GM20431 (cell line): ENCODE measurements at regions not wholly inside any gene's neighbourhood (a gene's known extent, or its start where the extent isn't known, plus 50 kb on each side); places are given as distances from the start of the nearest gene placed in this dataset.
"Not testable (repeated sequence)": the region's sequence is repeated elsewhere in the genome, so short reads cannot be mapped to it uniquely, and the experiment has no call there.

Experiments used
- in situ Hi-C: fragments of 300-500 bp; cut with MseI, MboI; formaldehyde crosslinking; loops from one replicate; pipeline ENCODE4 v1.15.0; 2020; ENCODE audit warnings: low sequenced_read_pairs; ENCODE audit not compliant: unreplicated experiment

DNA sequence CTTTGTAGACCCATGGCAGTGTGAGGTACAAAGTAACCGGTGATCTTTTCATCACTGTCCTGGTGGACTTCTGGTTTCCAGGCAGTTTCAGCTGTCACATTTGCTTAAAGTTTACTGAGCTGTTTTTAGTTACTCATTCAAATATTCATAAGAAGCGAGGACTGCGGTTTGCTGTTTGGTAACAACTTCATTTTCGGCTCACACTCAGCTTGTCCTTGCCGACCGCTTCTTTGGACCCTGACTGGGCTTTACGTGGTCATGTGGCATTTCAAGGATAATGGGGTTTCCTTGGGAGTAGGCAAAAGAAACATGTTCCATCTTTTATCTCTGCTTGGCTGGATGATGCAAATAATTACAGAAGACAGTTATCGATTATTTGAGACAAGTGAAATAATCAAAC lies 350.7 kb downstream of the PAX3 start:
- in situ Hi-C loops: no loop called here

DNA sequence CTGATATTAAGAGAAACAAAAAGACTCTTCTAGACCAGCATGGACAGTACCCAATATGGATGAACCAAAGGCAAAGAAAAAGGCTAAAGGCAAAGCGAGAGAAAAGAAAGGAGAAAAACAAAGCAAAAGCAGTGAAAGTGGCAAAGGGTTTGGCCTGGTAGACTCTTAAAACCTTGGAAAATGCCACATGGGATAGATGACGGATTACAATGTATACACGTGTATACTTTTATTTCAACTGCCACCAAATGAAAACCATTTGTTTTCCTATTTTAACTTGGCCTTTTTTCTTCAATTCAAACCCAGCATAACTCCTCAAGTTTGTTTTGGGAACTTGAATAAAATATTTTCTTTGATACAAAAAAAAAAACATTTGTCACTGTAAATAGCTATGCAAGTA lies 354.3 kb downstream of the PAX3 start:
- in situ Hi-C loops: not testable (repeated sequence)

DNA sequence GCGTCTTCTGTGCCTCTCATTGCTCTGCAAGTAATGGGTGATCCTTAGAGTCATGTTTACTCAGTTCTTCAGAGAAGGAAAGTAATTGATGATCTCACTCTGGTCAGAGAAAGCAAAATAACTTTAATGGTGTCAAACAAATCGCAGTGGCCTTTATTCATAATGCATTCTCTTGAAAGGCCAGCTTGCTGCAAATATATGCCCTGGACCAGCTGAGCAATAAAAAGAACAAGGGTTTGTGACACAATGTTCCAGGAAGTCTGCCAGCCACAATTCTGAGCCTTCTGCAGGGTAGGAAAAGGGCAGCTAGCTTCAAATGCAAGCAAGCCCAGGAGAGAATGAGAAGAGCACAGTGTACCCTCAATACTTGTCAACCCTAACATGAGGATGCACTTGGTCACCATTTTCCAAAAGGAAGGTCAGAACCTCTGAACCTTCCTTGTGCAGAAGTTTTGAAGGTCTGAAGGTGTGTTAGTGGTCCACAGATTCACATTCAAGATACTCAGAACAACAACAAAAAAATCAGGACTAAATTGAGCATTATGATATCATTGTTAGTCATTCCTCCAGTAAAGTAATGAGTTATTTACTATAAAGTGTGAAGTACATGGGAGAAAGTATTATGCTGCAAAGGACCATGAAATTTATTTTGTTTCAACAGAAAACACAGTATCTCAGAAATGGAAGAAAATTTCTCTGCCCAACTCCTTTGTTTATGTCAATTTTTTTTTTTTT lies 355.6 kb downstream of the PAX3 start:
- in situ Hi-C loops: no loop called here

DNA sequence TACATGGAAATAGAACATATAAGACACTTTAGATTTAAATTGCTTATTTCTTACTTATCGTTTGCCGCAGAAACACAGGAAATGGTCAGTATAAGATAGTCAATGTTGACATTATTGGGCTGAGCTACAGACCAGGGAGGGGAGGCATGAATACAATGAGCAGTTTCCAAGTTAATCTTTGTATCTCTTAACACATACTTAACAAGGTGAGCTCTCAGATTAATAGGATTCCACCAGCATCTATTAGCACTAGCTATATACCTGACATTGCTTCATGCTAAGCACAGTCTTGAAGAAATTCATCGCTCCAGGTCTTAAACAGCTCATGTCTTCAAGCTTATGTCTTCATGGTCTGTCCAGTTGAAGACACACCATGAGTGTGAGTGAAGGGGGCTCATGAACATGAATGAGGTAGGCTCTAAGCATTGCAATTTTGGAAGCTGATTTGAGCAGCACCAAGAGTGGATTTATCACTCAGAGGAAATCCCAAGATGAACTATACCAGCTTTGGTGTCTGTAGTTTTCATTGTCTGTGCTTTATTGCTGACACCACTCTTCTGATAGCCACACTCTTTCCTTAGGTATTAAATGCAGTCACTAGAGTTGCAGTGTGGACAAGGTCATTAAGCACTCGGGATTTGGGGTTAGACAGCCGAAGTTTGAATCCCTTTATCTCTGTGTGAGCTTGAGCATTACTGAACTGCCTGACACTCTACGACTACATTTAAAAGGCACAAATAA lies 359.3 kb upstream of the EPHA4 start:
- in situ Hi-C loops: no loop called here

DNA sequence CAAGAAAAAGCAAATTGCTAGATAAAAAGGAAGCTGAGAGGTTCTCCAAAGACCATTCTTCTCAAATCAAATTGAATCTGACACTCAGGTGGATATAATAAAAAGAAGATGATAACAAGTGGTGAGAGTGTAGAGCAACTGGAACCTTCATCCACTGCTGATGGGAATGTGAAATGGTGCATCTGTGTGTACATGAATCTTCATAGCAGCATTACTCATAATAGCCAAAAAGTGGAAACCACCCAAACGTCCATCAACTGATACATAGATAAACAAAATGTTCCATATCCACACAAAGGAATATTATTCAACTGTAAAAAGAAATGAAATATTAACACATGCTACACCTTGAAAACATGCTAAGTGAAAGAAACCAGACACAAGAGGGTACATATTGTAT lies 357.2 kb upstream of the EPHA4 start:
- in situ Hi-C loops: no loop called here

DNA sequence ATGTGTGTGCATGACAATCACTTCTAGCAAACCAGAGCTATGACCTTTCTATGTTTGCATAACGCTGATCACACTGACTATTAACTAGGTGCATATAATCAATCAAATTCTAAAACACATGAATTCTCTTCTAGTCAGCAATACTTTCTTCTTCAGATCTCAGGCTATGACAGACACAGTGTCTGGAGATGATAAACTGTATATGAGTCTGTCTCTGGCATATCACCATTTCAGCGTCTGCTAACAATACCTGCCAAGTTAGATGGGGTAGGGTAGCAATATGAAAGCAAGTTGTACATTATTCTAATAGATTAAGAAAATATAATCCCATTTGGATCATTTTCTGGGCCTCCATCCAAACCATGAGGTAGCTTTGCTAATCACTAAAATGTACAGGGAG lies 354.2 kb upstream of the EPHA4 start:
- in situ Hi-C loops: no loop called here

DNA sequence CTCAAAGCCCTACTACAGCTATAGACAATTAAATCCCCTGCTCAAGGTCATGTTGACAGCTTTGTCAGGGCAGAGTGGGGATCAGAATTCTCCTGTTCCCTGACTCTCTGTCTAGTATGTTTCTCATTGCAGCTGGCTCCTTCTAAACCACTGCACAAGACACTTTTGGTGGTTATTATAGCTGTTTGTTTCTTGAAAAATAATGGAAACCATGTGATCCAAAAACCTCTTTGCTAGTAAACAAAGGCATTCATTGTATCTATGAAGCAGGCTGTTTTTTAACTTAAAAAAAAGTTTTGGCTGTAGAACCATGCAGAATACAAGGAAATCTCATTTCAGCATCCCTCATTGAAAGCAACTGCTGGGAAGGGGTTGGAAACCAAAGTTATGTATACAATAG lies 352.5 kb upstream of the EPHA4 start:
- in situ Hi-C loops: no loop called here

DNA sequence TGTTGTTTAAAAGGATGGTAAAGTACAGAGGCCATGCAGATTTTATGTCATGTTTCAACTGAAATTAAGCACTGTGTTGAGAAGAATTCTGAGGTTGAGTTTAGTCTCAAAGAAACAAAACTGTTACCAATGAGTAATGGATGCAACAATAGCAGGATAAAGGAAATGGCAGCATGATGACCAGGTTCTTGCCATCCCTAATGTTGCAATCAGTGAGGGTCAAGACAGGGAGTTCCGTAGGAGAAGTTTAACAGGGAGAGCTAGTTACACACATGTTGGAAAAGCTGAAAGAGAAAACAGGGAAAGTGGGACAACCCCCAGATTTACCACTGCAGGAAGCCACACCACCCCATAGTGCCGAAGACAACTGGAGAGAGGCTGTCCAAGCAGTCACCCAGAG lies 343.8 kb upstream of the EPHA4 start:
- in situ Hi-C loops: no loop called here

DNA sequence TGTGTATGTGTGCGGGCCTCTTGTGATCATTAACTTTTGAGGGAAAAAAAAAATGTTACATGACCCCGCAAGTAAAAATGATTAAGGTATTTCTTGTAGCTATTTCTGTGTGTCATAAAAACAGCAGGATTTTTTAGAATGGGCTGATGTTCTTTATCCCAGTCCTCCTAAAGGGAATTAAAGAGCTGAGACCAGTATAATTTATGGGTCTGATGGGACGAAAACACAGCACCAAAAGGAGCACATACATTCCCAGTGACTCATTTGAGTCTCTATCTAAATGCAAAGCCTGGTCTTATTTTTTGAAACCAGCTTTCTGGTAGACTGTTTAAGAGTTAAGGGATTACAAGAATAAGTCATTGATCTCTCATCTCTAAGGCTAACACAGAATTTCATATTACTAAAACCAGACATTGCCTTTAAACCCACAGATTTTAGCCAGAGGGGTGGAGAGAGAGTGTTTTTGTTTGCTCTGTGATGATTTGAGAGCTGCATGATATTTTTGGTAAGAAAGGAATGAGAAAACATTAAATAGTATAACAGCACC lies 342.3 kb upstream of the EPHA4 start:
- in situ Hi-C loops: no loop called here

DNA sequence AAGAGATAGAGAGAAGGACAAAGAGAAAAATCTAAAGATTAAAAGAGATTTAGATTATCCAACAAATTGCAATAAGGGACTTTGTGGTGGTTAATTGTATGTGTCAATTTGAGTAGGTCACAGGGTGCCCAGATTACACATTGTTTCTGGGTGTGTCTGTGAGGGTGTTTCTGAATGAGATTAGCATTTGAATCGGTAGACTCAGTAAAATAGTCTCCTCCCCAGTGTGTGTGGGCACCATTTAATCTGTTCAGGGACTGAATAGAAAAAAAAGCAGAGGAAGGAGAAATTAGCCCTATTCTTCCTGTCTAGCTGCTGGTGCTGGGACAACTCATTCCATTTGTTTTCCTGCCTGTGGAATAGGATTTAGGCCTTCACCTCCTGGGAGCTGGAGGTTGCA lies 339.8 kb upstream of the EPHA4 start:
- in situ Hi-C loops: no loop called here

DNA sequence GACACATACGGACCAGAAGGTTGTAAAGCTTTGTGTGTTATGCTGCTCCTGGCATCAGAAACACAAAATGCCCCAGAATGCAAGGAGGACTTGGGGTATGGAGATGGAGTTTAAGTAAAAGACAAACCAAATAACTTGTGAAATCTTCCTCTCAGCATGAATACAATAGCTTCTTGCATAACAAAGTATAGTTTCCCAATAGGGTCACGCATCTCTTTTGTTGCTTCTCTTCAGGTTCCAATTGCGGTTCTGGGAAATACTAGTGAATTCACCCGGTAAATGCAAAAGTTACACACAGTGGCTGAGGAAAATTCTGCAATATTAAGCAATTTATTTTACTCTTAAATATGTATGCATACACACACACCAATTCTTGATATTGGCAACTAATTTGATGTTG lies 339.2 kb upstream of the EPHA4 start:
- in situ Hi-C loops: no loop called here

DNA sequence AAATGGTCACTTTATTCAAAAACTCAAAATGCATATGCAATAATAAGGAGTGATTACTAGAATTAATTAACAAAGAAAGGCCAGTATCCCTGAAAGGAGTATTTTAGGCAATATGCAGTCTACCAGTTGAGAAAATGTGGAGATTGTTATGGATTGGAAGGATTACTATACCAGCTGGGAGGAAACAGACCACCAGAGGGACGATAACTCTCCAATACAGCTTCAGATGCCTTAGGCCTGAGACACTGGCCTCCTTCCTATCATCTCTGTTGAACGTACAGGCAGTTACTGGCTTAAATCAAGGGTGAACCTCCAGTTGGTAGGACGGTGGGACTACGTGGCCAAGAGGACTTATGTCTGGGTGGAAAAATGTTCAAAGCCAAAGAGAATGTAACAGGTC lies 336.4 kb upstream of the EPHA4 start:
- in situ Hi-C loops: no loop called here

DNA sequence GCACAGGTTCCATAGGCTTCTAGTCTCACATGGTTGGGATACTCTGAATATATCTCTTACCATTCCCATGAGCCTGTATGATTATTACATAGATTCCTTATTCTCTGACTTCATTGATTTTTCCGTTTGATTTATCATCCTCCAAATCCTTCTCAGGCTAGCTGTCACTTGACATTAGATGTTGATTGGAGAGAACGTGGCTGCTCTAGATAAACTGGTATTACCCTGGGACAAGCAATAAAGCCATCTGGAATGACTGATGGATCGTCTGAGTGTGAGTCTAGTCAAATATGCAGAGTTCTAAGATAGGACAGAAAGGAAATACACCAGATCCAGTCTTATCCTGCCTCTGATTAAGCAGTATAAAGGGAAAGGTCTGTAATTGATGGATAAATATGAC lies 325.6 kb upstream of the EPHA4 start:
- in situ Hi-C loops: no loop called here

DNA sequence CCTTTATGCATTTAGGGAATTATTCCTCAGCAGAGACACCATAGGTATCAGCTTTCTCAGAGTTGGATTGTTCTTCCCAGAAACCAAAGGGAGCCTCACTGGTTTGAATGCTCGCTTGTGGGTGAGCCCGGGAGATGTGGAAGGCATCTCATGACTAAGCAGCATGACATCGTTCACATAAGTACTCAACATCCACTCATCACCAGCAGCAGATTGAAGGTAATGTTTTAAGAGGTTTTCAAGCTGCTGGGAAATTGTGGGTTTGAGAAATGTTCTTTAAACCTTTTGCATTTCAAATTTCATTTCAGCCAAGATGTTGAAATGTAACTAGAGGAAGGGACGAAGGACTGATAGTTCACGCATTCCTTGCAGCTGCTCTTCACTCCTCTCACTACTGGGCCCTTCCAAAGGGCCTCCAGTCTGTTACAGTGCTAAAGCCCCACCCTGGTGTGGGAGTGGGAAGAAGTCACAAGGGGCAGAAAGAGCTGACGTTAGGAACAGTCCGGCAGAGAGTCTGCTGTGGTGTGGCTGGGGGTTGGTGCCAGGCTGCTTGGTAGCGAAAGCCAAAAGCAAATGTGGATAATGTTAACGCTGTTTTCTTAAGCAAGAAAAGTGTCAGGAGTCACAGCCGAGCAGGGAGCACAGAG lies 324.5 kb upstream of the EPHA4 start:
- in situ Hi-C loops: no loop called here

DNA sequence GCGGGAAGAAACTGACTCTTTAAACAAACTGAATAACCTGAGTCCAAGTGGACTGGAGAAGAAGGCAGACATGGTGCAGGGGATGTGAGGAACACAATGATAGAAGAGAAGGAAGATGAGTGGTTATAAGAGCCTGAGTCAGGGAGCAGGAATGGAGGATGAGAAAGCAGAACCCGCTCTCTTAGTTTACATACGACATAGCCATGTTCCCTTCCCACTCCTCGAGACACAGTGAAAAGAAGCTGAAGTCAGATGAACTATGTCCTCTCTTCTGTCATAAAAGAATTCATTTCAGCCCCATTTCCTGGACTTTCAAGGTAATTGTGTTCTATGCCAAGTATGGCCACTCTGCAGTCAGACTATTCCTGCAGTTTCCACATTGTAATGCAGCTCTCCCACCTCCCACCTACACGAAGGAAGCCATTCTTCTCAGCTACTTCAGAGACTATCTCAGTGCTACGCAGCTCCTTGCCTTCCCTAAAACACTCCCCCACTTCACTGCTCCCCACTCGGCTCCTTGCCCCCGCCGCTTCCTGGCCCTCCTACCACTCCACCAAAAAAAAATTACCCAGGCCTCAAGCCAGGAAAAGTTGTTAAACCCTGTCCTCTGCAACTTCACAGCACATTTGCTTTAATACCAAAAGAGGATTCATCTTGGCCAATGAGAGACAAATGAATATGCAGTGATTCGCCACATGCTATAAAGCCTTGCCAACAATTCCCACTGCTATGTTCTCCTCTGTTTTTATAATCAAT lies 323.4 kb upstream of the EPHA4 start:
- in situ Hi-C loops: no loop called here

DNA sequence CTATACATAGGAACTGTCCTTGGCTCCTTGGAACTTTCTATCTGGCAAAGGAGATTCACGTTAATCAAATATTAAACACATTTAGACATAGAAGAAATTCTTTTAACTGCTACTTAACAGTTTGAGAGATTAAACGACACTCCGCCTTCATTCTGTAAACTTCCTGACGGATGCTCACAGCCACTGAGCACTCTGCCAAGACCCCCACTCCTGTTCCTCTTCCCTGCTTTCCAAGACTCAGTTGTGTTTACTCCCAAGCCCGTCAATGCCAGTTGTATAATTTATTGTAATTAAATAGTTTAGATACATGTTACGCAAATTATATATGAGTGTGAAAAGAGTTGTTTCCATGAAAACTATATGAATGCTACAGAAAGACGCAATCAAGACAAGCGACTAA lies 321.4 kb upstream of the EPHA4 start:
- in situ Hi-C loops: no loop called here

DNA sequence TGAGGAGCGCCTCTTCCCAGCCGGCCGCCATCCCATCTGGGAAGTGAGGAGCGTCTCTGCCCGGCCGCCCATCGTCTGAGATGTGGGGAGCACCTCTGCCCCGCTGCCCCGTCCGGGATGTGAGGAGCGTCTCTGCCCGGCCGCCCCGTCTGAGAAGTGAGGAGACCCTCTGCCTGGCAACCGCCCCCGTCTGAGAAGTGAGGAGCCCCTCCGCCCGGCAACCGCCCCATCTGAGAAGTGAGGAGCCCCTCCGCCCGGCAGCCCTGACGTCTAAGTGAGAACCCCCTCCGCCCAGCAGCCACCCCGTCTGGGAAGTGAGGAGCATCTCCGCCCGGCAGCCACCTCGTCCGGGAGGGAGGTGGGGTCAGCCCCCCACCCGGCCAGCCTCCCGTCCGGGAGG lies 319.9 kb upstream of the EPHA4 start:
- in situ Hi-C loops: not testable (repeated sequence)

DNA sequence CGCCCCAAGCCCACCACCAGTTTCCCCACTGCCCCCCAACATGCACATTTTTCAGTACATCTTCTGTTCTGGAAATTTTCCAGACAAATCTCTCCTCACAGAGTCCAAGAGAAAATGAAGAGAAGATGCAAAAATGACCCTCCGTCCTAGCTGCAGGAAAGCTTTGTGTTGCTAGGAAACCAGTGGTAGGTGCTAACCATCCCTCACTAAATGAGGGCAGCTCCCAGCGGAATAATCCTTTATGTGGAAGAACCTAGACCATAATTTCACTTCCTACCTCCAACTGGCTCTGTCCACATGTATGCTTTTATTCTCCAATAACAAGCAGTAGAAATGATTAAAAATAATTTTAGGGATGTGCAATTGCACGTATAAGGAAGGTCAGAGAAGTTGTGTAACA lies 311.9 kb upstream of the EPHA4 start:
- in situ Hi-C loops: no loop called here

DNA sequence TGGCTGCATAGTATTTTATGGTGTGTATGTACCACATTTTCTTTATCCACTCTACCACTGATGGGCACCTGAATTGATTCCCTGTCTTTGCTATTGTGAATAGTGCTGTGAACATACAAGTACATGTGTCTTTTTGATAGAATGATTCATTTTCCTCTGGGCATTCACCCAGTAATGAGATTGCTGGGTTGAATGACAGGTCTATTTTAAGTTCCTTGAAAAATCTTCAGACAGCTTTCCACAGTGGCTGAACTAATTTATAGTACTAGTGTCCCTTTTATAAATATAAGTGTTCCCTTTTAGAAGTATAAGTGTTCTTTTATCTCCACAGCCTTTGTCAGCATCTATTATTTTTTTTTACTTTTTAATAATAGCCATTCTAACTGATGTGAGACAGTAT lies 303.9 kb upstream of the EPHA4 start:
- in situ Hi-C loops: no loop called here

DNA sequence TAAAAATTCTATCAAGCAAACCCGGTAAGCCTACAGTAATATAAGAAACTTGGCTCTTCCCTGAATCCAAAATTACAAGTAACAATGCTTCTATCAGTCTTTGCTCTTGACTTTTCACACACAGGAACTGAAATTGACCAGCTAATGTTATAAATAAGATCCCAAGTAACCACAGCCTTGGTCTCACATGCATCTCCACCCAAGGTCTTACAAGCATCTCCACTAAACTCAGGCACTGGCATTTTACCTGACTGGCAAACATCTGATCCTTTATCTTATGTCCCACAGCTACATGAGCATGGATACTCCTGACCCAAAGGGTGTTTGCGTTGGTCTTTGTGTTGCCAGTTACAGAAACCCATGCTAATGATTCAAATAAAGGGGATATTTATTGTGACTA lies 302.3 kb upstream of the EPHA4 start:
- in situ Hi-C loops: no loop called here
